K562 (cell line): ENCODE measurements at regions not wholly inside any gene's neighbourhood (a gene's known extent, or its start where the extent isn't known, plus 50 kb on each side); places are given as distances from the start of the nearest gene placed in this dataset.

Experiments
- ATAC-seq: fragments of 200-7000 bp; cut with Tn5 transposase; 3 replicates; pipeline ENCODE4 v1.9.1; 2020; ENCODE audit warnings: moderate library complexity
- BruUV-seq: library from RNA; stranded (reverse); fragments of 400-500 nt; replicated peaks from 2 replicates; lab custom pipeline; 2021; lab: Mats Ljungman, UMichigan
- CTCF ChIA-PET: fragments of 300-600 bp; formaldehyde crosslinking; extraction: SDS; loops from one replicate; lab custom pipeline; 2021; ENCODE audit warnings: low intra/inter-chr PET ratio; lab: Yijun Ruan, JAX
- POLR2A ChIA-PET: fragments of 300-600, 350-650 bp; sonication (Branson Sonifier 250); formaldehyde crosslinking; extraction: SDS; loops from one replicate; lab custom pipeline; 2021; ENCODE audit warnings: antibody characterized with exemption, inconsistent platforms; lab: Yijun Ruan, JAX
- DNase-seq, 4 experiments: peaks; one replicate each; pipeline versions ENCODE4 v3.0.0 to v3.0.0-alpha.2; 2011 to 2018; ENCODE audit warnings: low spot score in 3 of 4, mixed read lengths in 3 of 4; ENCODE audit errors: extremely low read depth in 1 of 4
- FAIRE-seq: peaks from 2 replicates; lab custom pipeline; 2011; peaks lifted over from hg19 to GRCh38; lab: Jason Lieb, UNC
- H2AFZ ChIP-seq: 2 replicates; pipeline ENCODE4 v1.6.0; 2011; ENCODE audit warnings: low read depth, low read length, control low read depth, inconsistent platforms
- H3K27ac ChIP-seq: fragments of 200-600 bp; 3 replicates; pipeline ENCODE4 v1.8.0; 2011; ENCODE audit warnings: low read depth, mild to moderate bottlenecking, control low read depth, inconsistent platforms, low read length, moderate library complexity, mixed read lengths; ENCODE audit errors: extremely low read depth
- H3K27me3 ChIP-seq, 2 experiments: fragments of 300-600 bp in 1 of 2; 2 replicates in 1 of 2; 3 replicates in 1 of 2; pipeline versions ENCODE4 v1.6.0 to v1.8.0; 2011; ENCODE audit warnings: inconsistent platforms in 2 of 2, low read length in 2 of 2, mild to moderate bottlenecking in 1 of 2, mixed read lengths in 1 of 2, moderate library complexity in 1 of 2; ENCODE audit not compliant: control insufficient read depth in 2 of 2, insufficient read depth in 2 of 2
- H3K36me3 ChIP-seq: fragments of 300-600 bp; 3 replicates; pipeline ENCODE4 v1.8.0; 2011; ENCODE audit warnings: mild to moderate bottlenecking, low read length, inconsistent platforms; ENCODE audit not compliant: control insufficient read depth, insufficient read depth
- H3K4me1 ChIP-seq, 2 experiments: fragments of 200-600 bp in 1 of 2; replicated peaks in 1 of 2; 2 replicates in 1 of 2; 3 replicates in 1 of 2; pipeline versions ENCODE4 v1.5.1 to v1.8.0; 2011; ENCODE audit warnings: inconsistent platforms in 2 of 2, low read length in 2 of 2, mild to moderate bottlenecking in 1 of 2, mixed read lengths in 1 of 2, moderate library complexity in 1 of 2; ENCODE audit not compliant: control insufficient read depth in 2 of 2, insufficient read depth in 2 of 2
- H3K4me2 ChIP-seq: 2 replicates; pipeline ENCODE4 v1.6.1; 2011; ENCODE audit warnings: low read length, control low read depth, inconsistent platforms, mixed read lengths; ENCODE audit not compliant: insufficient read depth
- H3K4me3 ChIP-seq: fragments of 200-600 bp; sonication (generic), shearing (Covaris generic); 2 replicates; pipeline ENCODE4 v1.5.1; 2016; ENCODE audit warnings: control low read depth, inconsistent platforms
- H3K79me2 ChIP-seq: fragments of 200-600 bp; 3 replicates; pipeline ENCODE4 v1.8.0; 2011; ENCODE audit warnings: low read length, inconsistent platforms; ENCODE audit not compliant: control insufficient read depth, insufficient read depth
- H3K9ac ChIP-seq, 2 experiments: 2 replicates each; pipeline versions ENCODE4 v1.6.0 to v1.6.1; 2011; ENCODE audit warnings: low read depth in 2 of 2, low read length in 2 of 2, control low read depth in 1 of 2, inconsistent platforms in 1 of 2, mild to moderate bottlenecking in 1 of 2, mixed read lengths in 1 of 2; ENCODE audit not compliant: insufficient read depth in 1 of 2
- H3K9me1 ChIP-seq: one replicate; pipeline ENCODE4 v1.6.0; 2011; ENCODE audit warnings: inconsistent platforms, mild to moderate bottlenecking, low read length, moderate library complexity; ENCODE audit not compliant: control insufficient read depth, insufficient read depth
- H3K9me3 ChIP-seq: replicated peaks from 2 replicates; pipeline ENCODE4 v1.5.1; 2011; ENCODE audit warnings: low read depth, low read length, inconsistent platforms; ENCODE audit not compliant: control insufficient read depth, insufficient read depth
- H4K20me1 ChIP-seq: replicated peaks from 2 replicates; pipeline ENCODE4 v1.6.1; 2011; ENCODE audit warnings: low read length, inconsistent platforms, mixed read lengths; ENCODE audit not compliant: control insufficient read depth, insufficient read depth
- ARNT ChIP-seq, 2 experiments: fragments of 450-650 bp; IDR thresholded peaks; 2 replicates each; pipeline ENCODE4 v1.6.1; 2016; ENCODE audit warnings: mild to moderate bottlenecking in 1 of 2
- ATF6 ChIP-seq: sonication (generic); formaldehyde crosslinking; IDR thresholded peaks from 2 replicates; pipeline ENCODE4 v1.4.0; 2020; ENCODE audit warnings: mild to moderate bottlenecking, missing genetic modification reagents
- HNRNPLL ChIP-seq: fragments of 200-400 bp; formaldehyde crosslinking; IDR thresholded peaks from 2 replicates; pipeline ENCODE4 v1.6.1; 2017; ENCODE audit warnings: low read length, low read depth, mild to moderate bottlenecking; ENCODE audit not compliant: poor library complexity, severe bottlenecking
- JUNB ChIP-seq: fragments of 450-650 bp; formaldehyde crosslinking; conservative IDR thresholded peaks from 2 replicates; pipeline ENCODE4 v1.4.0; 2020; ENCODE audit warnings: mild to moderate bottlenecking
- SNIP1 ChIP-seq: fragments of 450-650 bp; IDR thresholded peaks from 2 replicates; pipeline ENCODE4 v1.7.1; 2017; ENCODE audit warnings: low read depth, mild to moderate bottlenecking
- ZKSCAN3 ChIP-seq: fragments of 250-450 bp; sonication (Bioruptor Pico); IDR thresholded peaks from 2 replicates; pipeline ENCODE4 v1.4.0; 2020
- ZNF551 ChIP-seq: fragments of 250-450 bp; sonication (Bioruptor Pico); IDR thresholded peaks from 2 replicates; pipeline ENCODE4 v1.5.0; 2021; ENCODE audit warnings: mild to moderate bottlenecking, moderate library complexity
- ZNF778 ChIP-seq: fragments of 450-650 bp; formaldehyde crosslinking; IDR thresholded peaks from 2 replicates; pipeline ENCODE4 v1.4.0; 2020; ENCODE audit warnings: mild to moderate bottlenecking, moderate library complexity
- WGBS: fragments of 100-300 bp; shearing (Covaris generic); methylation state at CpG from one replicate; pipeline ENCODE4 v1.1.6; 2016; ENCODE audit warnings: low coverage, mixed read lengths; ENCODE audit not compliant: insufficient coverage; ENCODE audit errors: missing lambda C conversion rate; 5-methylcytosine and 5-hydroxymethylcytosine counted together
- in situ Hi-C: fragments of 300-500 bp; cut with MboI; formaldehyde crosslinking; loops from 4 replicates; pipeline ENCODE4 v1.15.0; 2018; ENCODE audit warnings: inconsistent platforms, mixed read lengths
- intact Hi-C: fragments of 100-400 bp; cut with micrococcal nuclease; formaldehyde crosslinking; loops from 2 replicates; pipeline ENCODE4 v1.14.2; 2022

DNA sequence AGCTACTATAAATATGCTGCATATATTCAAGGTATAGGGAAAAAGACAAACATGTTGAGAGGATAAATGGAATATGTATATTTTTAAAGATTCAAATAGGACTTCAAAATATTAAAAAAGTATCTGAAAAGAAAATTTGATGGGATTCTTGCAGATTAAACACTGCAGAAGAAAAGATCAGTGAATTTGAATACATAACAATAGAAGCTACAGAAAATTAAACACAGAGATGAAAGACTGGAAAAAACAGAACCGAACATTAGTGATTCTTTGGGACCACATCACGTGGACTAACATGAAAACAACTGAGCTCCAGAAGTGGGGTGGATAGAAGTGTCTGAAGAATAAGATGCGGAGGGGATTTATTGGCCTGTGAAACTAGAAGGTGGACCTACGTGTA lies 217.2 kb downstream of the RFC3 start:
- no peak for FAIRE-seq
- Histone ChIP-seq H2AFZ (no peak overlapping the region), H4K20me1 (no peaks in the 10 kb centered on the region), H3K4me1 (no peaks in the 10 kb centered on the region), H3K4me3 (no peak overlapping the region), H3K9me3 (no peaks in the 10 kb centered on the region), H3K27ac (no peak overlapping the region), H3K36me3 (no peaks in the 10 kb centered on the region), H3K27me3 (no peaks in the 10 kb centered on the region), H3K4me2 (no peak overlapping the region), H3K79me2 (no peaks in the 10 kb centered on the region), H3K9ac (no peak overlapping the region), H3K9me1 (no peaks in the 10 kb centered on the region)
- intact Hi-C loops (no loop called here), in situ Hi-C loops (no loop called here)
- BruUV-seq, result no TSS peak
- 0% methylated on average over 4 of the region's 4 CpGs for WGBS
- no peak for DNase-seq
- TF ChIP-seq JUNB (CRISPR knock-in tag), result no peak
- ATAC-seq, result no peak
- CTCF ChIA-PET, result no interaction called here
- POLR2A ChIA-PET, result no interaction called here

DNA sequence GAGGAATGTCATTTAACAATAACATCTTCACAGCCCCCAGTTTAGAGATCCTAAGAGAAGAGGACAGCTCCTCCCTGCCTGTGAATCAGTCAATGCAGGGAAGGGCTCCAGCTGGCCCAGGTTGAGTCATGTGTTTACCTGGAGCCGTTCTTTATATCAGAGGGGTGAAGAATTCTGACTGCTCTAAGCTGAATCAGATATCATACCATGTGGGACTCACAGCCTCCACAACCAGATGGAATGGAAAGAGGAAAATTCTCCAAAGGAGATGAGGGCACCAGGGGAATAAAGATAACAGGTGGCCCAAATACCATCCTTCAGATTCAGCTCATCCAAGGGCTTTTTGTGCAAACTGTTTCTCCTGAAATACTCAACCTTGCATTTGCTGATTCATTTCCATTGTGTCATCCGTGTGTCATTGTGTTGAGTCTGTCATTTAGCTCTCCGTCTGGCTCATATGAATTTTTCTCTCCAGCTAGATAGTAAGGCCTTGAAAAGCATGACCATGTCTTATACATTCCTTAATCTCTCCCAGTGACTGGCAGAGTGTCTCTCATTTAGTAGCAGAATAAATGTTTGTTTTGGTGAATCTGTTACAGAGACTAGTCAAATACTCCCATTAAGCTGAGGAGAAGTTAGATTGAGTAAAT lies 217.9 kb downstream of the RFC3 start:
- no peak for ATAC-seq
- no TSS peak for BruUV-seq
- Histone ChIP-seq H3K9me3 (no peaks in the 10 kb centered on the region), H3K27me3 (no peaks in the 10 kb centered on the region), H3K79me2 (no peaks in the 10 kb centered on the region), H4K20me1 (no peaks in the 10 kb centered on the region), H3K4me2 (no peak overlapping the region), H3K36me3 (no peaks in the 10 kb centered on the region), H3K27ac (no peak overlapping the region), H3K4me3 (no peak overlapping the region), H2AFZ (no peak overlapping the region), H3K4me1 (no peaks in the 10 kb centered on the region), H3K9me1 (no peaks in the 10 kb centered on the region), H3K9ac (no peak overlapping the region)
- WGBS, result 0% methylated on average over 2 of the region's 3 CpGs
- in situ Hi-C loops (no loop called here), intact Hi-C loops (no loop called here)
- FAIRE-seq, result no peak
- ChIA-PET POLR2A (no interaction called here), CTCF (no interaction called here)
- no peak for DNase-seq
- TF ChIP-seq ZKSCAN3 (CRISPR knock-in tag) (no peak), ATF6 (CRISPR knock-in tag) (no peak), SNIP1 (no peak), ZNF551 (CRISPR knock-in tag) (no peak), ARNT (IDR thresholded peaks at IDR 0.05) (no peak), ZNF778 (CRISPR knock-in tag) (no peak), HNRNPLL (no peak)
